GM21528 (cell line): ENCODE measurements at regions not wholly inside any gene's neighbourhood (a gene's known extent, or its start where the extent isn't known, plus 50 kb on each side); places are given as distances from the start of the nearest gene placed in this dataset.
"Not testable (repeated sequence)": the region's sequence is repeated elsewhere in the genome, so short reads cannot be mapped to it uniquely, and the experiment has no call there.

ENCODE experiments used
- ATAC-seq: cut with Tn5 transposase; IDR thresholded peaks from one replicate; pipeline ENCODE4 v1.9.1; 2021; ENCODE audit warnings: mild to moderate bottlenecking, moderate library complexity; ENCODE audit not compliant: unreplicated experiment, low FRiP score

- no peak for ATAC-seq
Measured at GRCh38 chr13:89496478-89496877, 1825.3 kb downstream of the SLITRK5 start.

GRCh38 chr13:89497658-89498057 lies 1826.5 kb downstream of the SLITRK5 start:
- no peak for ATAC-seq

- no peak for ATAC-seq
Measured at GRCh38 chr13:89502286-89502685, 1831.1 kb downstream of the SLITRK5 start.

GRCh38 chr13:89514534-89515312 lies 1832.8 kb upstream of the MIR17HG start:
- no peak for ATAC-seq

- ATAC-seq = no peak
Measured at GRCh38 chr13:89515948-89516347, 1831.5 kb upstream of the MIR17HG start.

GRCh38 chr13:89518289-89519077 lies 1829.0 kb upstream of the MIR17HG start:
- no peak for ATAC-seq

- no peak for ATAC-seq
Measured at GRCh38 chr13:89520468-89520867, 1827.0 kb upstream of the MIR17HG start.

GRCh38 chr13:89521672-89522071 lies 1825.8 kb upstream of the MIR17HG start:
- ATAC-seq = not testable (repeated sequence)

- ATAC-seq = no peak
Measured at GRCh38 chr13:89541091-89542030, 1806.1 kb upstream of the MIR17HG start.

- ATAC-seq = no peak
Measured at GRCh38 chr13:89550938-89551337, 1796.5 kb upstream of the MIR17HG start.

- ATAC-seq = no peak
Measured at GRCh38 chr13:89554801-89555200, 1792.7 kb upstream of the MIR17HG start.

- no peak for ATAC-seq
Measured at GRCh38 chr13:89565476-89566100, 1781.9 kb upstream of the MIR17HG start.

GRCh38 chr13:89567025-89567424 lies 1780.5 kb upstream of the MIR17HG start:
- ATAC-seq = no peak

GRCh38 chr13:89568276-89568675 lies 1779.2 kb upstream of the MIR17HG start:
- ATAC-seq = no peak

- no peak for ATAC-seq
Measured at GRCh38 chr13:89568746-89569145, 1778.7 kb upstream of the MIR17HG start.

GRCh38 chr13:89571676-89572075 lies 1775.8 kb upstream of the MIR17HG start:
- no peak for ATAC-seq

GRCh38 chr13:89574077-89574476 lies 1773.4 kb upstream of the MIR17HG start:
- no peak for ATAC-seq

- ATAC-seq = no peak
Measured at GRCh38 chr13:89577301-89577700, 1770.2 kb upstream of the MIR17HG start.

GRCh38 chr13:89584058-89584620 lies 1763.3 kb upstream of the MIR17HG start:
- no peak for ATAC-seq

- ATAC-seq = no peak
Measured at GRCh38 chr13:89602655-89603054, 1744.8 kb upstream of the MIR17HG start.
